Esophagus muscularis mucosa (tissue), 3 donors: ENCODE measurements at regions not wholly inside any gene's neighbourhood (a gene's known extent, or its start where the extent isn't known, plus 50 kb on each side); places are given as distances from the start of the nearest gene placed in this dataset.

Source experiments
- POLR2A ChIP-seq: fragments of 450-650 bp; IDR thresholded peaks from one replicate; pipeline ENCODE4 v1.6.1; 2017; ENCODE audit warnings: antibody characterized with exemption, moderate library complexity, mild to moderate bottlenecking, low read depth
- POLR2AphosphoS5 ChIP-seq, 2 donors: sonication (generic); formaldehyde crosslinking; IDR thresholded peaks; one replicate each; pipeline ENCODE4 v1.6.1; 2017; ENCODE audit warnings: antibody characterized with exemption in 2 of 2
- TF ChIP-seq, protein P1 (sequence below), 3 experiments: fragments of 200-600 bp in 2 of 3; fragments of 450-650 bp in 1 of 3; sonication (generic) in 2 of 3; IDR thresholded peaks; one replicate each; pipeline ENCODE4 v1.5.1; 2017 to 2019; ENCODE audit warnings: antibody characterized with exemption in 3 of 3, mild to moderate bottlenecking in 2 of 3, moderate library complexity in 1 of 3

DNA sequence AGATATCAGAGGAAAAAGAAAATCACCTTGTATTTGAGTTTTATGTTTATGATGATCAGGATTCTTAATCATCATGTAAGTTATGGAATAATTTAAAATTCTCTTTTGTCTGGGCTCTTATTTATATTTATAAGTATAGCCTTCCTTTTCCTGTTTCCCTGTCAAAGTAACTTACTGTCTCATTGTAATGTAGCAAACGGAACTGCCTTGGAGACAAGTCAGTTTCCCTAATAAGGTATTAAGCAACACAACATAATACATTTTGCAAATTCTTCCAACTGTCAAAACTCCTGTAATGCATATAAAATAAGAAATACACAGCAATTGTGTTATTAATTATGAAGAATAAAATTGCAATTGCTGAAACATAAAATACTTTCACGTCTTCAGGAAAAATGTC lies 463.2 kb downstream of the MAT2B start:
- no peak for TF ChIP-seq POLR2AphosphoS5 (IDR thresholded peaks at IDR 0.05)
- no peak for TF ChIP-seq POLR2A
- TF ChIP-seq, protein P1, sequence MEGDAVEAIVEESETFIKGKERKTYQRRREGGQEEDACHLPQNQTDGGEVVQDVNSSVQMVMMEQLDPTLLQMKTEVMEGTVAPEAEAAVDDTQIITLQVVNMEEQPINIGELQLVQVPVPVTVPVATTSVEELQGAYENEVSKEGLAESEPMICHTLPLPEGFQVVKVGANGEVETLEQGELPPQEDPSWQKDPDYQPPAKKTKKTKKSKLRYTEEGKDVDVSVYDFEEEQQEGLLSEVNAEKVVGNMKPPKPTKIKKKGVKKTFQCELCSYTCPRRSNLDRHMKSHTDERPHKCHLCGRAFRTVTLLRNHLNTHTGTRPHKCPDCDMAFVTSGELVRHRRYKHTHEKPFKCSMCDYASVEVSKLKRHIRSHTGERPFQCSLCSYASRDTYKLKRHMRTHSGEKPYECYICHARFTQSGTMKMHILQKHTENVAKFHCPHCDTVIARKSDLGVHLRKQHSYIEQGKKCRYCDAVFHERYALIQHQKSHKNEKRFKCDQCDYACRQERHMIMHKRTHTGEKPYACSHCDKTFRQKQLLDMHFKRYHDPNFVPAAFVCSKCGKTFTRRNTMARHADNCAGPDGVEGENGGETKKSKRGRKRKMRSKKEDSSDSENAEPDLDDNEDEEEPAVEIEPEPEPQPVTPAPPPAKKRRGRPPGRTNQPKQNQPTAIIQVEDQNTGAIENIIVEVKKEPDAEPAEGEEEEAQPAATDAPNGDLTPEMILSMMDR (IDR thresholded peaks at IDR 0.05) = no peak
